ENCODE measurements at regions not wholly inside any gene's neighbourhood (a gene's known extent, or its start where the extent isn't known, plus 50 kb on each side); places are given as distances from the start of the nearest gene placed in this dataset.

- Histone ChIP-seq H3K4me3 (no peak overlapping the region), H3K27ac (ENCODE audit: low read depth) (no peak overlapping the region), H3K9me2 (ENCODE audit: insufficient read depth) (no peaks in the 10 kb centered on the region), H3K4me2 (no peak overlapping the region), H3F3A (replicated peaks; ENCODE audit: low read depth) (no peaks in the 10 kb centered on the region), H2AFZ (no peak overlapping the region), H3K36me3 (ENCODE audit: insufficient read depth) (no peaks in the 10 kb centered on the region; the same call in 1 of the 2 replicates), H3K4me1 (ENCODE audit: insufficient read depth) (no peaks in the 10 kb centered on the region), H3K27me3 (ENCODE audit: insufficient read depth) (no peaks in the 10 kb centered on the region), H4K20me1 (replicated peaks; ENCODE audit: insufficient read depth) (no peaks in the 10 kb centered on the region), H3K79me2 (replicated peaks; ENCODE audit: insufficient read depth) (no peaks in the 10 kb centered on the region)
- Mint-ChIP-seq H3K4me1 (no peaks in the 10 kb centered on the region), H3K27ac (no peak overlapping the region), H3K4me3 (no peak overlapping the region), H3K9me3 (peaks cover 6% of the 10 kb centered on the region), H3K36me3 (ENCODE audit: low read depth) (no peaks in the 10 kb centered on the region), H3K27me3 (ENCODE audit: insufficient read depth, low read depth, poor library complexity) (peaks cover 6% of the 10 kb centered on the region)
- TF ChIP-seq STAT1 (IDR thresholded peaks at IDR 0.05; ENCODE audit: unreplicated experiment), result no peak
- TF ChIP-seq ZNF114 (CRISPR knock-in tag; IDR thresholded peaks at IDR 0.05), result no peak
- TF ChIP-seq EZH2phosphoT487 (IDR thresholded peaks at IDR 0.05; ENCODE audit: unreplicated experiment), result no peak
- TF ChIP-seq ZNF331 (CRISPR knock-in tag; IDR thresholded peaks at IDR 0.05; ENCODE audit: low read depth), result no peak
- TF ChIP-seq EZH2 (IDR thresholded peaks at IDR 0.05; ENCODE audit: low read depth, unreplicated experiment), result no peak
- no peak for TF ChIP-seq CTCF (conservative IDR thresholded peaks at IDR 0.05; ENCODE audit: low read depth in 2 of 2)
- TF ChIP-seq ZNF462 (CRISPR knock-in tag; IDR thresholded peaks at IDR 0.05), result no peak
- no peak for TF ChIP-seq ETS1 (IDR thresholded peaks at IDR 0.05)
- TF ChIP-seq REST (IDR thresholded peaks at IDR 0.05; ENCODE audit: unreplicated experiment), result no peak
- TF ChIP-seq CREB1 (CRISPR knock-in tag; IDR thresholded peaks at IDR 0.05; ENCODE audit: low read depth), result no peak
- no peak for TF ChIP-seq JUNB (IDR thresholded peaks at IDR 0.05; ENCODE audit: unreplicated experiment)
- no peak for TF ChIP-seq NANOG (IDR thresholded peaks at IDR 0.05; ENCODE audit: borderline replicate concordance)
- TF ChIP-seq POLR2AphosphoS5 (IDR thresholded peaks at IDR 0.05; ENCODE audit: low read depth), result no peak
- DNase-seq (ENCODE audit: low spot score) (no peak), ATAC-seq (no peak)
Observed at GRCh38 chr22:47841156-47841555, 1078.7 kb downstream of the TBC1D22A start.

All from GM23338 (cell line).